GM20000 (cell line): ENCODE measurements at regions not wholly inside any gene's neighbourhood (a gene's known extent, or its start where the extent isn't known, plus 50 kb on each side); places are given as distances from the start of the nearest gene placed in this dataset.

Source experiments
- DNase-seq: peaks from one replicate; pipeline ENCODE4 v3.0.0; 2012; ENCODE audit warnings: low spot score
- TF ChIP-seq, protein P1 (sequence below): IDR thresholded peaks from 2 replicates; pipeline ENCODE4 v1.5.1; 2012; ENCODE audit warnings: mild to moderate bottlenecking, control low read depth; ENCODE audit errors: extremely low read depth, missing control alignments

GRCh38 chr5:8961956-8962355 is 583.9 kb downstream of the SEMA5A start:
- DNase-seq, result no peak
- TF ChIP-seq, protein P1, sequence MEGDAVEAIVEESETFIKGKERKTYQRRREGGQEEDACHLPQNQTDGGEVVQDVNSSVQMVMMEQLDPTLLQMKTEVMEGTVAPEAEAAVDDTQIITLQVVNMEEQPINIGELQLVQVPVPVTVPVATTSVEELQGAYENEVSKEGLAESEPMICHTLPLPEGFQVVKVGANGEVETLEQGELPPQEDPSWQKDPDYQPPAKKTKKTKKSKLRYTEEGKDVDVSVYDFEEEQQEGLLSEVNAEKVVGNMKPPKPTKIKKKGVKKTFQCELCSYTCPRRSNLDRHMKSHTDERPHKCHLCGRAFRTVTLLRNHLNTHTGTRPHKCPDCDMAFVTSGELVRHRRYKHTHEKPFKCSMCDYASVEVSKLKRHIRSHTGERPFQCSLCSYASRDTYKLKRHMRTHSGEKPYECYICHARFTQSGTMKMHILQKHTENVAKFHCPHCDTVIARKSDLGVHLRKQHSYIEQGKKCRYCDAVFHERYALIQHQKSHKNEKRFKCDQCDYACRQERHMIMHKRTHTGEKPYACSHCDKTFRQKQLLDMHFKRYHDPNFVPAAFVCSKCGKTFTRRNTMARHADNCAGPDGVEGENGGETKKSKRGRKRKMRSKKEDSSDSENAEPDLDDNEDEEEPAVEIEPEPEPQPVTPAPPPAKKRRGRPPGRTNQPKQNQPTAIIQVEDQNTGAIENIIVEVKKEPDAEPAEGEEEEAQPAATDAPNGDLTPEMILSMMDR, result no peak

- DNase-seq, result no peak
- TF ChIP-seq, protein P1, result no peak
Observed at GRCh38 chr5:8981016-8981415, 564.9 kb downstream of the SEMA5A start.

DNA sequence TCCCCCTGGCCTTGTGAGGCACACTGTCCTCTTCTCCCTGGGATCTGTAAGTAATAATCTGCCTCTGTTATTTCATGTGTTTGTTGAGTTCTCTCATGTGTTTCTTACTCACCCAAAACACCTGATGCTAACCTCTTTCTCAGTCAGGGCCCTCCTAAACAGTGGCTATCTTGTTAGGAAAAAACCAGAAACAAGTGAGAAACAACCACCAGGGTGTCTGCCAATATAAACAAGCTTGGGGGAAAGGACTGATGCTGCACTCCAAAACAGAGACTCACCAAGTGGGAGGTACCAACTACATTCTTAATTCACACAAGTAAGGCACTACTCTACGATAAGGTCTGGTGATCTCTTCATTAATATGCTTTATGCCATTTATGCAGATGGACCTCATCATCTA is 564.4 kb downstream of the SEMA5A start:
- no peak for DNase-seq
- TF ChIP-seq, protein P1, result no peak

DNA sequence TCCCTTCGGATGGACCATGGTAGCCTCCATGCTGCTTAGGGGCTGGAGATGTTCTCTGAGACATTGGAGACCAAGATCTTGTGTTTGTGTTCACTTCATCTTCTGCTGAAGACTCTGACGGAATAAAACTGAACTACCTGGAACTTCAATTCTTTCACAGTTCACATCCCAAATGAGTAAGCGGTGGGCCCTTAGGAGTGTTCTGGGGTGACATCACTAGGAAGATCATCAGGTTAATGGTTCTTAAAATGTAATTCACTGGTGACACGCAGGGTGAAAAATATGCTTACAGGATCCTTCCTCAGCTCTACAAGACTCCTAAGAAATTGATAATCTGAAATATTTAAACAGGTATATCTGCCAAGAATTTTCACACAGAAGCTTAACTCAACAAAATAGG is 561.5 kb downstream of the SEMA5A start:
- TF ChIP-seq, protein P1, result no peak

More for the DNA sequence above, 561.5 kb downstream of the SEMA5A start:
- no peak for DNase-seq
